Fibroblast of skin of left quadriceps (primary cell): ENCODE measurements at regions not wholly inside any gene's neighbourhood (a gene's known extent, or its start where the extent isn't known, plus 50 kb on each side); places are given as distances from the start of the nearest gene placed in this dataset.
"Not testable (repeated sequence)": the region's sequence is repeated elsewhere in the genome, so short reads cannot be mapped to it uniquely, and the experiment has no call there.

Experiments
- DNase-seq, 2 experiments: peaks; one replicate each; pipeline ENCODE4 v3.0.0-alpha.2; 2013; ENCODE audit warnings: low read depth in 2 of 2

DNA sequence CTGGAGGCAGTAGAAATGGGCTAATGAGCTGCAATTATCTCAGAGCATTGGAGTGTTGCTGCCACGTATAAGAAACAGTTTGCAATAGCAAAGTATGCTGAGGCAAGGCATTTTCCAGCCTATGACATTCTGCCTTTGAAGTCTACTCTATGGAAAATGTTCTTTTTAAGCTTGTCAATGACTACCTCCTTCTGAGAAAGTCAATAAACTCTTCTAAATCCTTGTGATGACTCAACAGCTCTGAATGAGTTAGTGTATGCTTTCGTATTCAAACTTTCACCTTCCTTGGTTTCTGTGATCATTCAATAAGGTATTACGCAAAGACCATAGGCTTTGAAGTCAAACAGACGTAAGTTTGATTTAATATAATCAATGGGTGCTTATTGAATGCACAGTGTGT, 111.2 kb downstream of the CAPZA3 start:
- DNase-seq = no peak

DNA sequence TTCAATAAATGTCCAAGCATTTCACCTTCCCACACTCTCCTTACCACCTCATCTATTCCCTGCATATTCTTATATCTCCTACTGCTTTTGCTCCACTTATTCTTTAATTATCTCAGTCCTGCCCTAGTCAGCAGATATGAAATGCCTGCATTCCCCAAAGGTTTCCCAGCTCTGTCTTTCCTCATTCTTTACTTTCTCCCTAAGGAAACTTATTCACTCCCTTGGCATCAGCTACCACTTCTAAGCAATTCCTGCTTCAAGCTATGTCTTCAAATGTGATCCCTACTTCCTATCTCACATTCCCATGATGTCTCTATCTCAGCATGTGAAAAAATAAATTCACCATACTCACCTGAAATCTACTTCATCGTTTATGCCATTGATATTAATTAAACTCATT, 111.8 kb downstream of the CAPZA3 start:
- no peak for DNase-seq

- no peak for DNase-seq
Measured at GRCh38 chr12:18850752-18851151, 112.8 kb downstream of the CAPZA3 start.

GRCh38 chr12:18851271-18851670, 113.4 kb downstream of the CAPZA3 start:
- DNase-seq = no peak

GRCh38 chr12:18853570-18854366, 115.8 kb downstream of the CAPZA3 start:
- DNase-seq = no peak

DNA sequence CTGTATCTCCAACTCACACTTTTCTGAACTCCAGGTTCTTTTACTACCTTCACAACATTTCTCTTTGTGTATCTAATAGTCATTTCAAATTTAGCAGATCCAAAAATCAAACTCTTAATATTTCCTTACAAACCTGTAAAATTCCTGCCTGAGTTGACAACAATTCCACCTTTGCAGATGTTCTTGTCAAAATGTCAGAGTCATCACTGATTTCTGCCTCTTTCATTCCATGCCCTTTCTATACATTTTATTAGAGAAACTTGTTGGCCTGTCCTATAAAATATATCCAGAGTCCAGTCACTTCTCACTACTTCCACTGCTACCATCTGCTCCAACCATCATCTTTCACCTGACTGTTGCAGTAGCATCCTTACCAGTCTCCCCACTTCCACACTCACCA, 119.7 kb downstream of the CAPZA3 start:
- DNase-seq = no peak

DNA sequence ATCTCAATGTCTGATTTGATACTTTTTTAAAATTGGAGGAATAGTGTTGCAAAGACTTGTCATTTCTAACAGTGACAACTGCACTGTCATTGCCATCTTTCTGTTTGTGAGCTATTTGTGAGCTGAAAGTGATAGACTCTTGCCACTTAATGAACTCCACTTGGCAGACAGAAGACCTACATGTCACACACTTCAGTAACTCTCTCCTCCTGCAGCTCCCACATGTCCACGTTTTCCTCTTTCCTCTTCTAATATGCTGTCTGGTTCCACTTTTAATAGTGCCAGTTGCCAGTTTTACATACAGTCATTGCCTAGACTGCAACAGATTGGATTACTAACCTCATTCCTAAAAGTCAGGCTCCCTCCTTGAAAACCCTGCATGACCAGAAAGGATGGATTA, 121.5 kb downstream of the CAPZA3 start:
- no peak for DNase-seq

- no peak for DNase-seq
Measured at GRCh38 chr12:18861287-18861858, 123.5 kb downstream of the CAPZA3 start.

GRCh38 chr12:18863769-18864500, 126.0 kb downstream of the CAPZA3 start:
- no peak for DNase-seq

DNA sequence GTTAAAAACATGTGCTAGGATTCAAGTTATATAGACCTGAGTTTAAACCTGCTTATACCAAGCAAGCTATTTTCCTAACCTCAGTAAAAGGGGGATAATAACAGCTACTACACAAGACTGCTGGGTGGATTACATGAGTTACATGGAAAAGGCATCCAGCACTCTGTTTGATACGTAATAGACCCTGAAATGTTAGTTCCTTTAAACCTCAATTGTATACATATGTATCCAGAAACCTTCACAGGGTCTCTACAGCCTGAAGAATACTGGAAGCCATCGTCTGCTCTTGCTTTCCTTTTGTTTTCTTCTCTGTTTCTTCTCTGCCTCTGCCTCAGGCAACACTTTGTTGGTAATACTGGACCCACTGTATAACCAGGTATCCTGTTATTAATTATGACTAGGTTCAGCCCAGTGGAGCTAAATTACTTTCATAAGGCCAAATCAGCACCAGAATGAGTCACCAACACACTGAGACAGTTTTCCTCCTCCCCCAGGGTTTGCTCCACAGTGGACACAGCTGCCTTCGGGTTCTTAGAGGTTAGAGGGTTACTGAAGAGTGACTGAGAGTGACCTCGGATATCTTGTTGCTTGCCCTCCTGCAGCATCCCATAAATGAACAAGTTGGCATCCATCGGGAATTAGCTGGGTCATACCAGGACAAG, 127.1 kb downstream of the CAPZA3 start:
- DNase-seq = peak; percentile 63 to 67

DNA sequence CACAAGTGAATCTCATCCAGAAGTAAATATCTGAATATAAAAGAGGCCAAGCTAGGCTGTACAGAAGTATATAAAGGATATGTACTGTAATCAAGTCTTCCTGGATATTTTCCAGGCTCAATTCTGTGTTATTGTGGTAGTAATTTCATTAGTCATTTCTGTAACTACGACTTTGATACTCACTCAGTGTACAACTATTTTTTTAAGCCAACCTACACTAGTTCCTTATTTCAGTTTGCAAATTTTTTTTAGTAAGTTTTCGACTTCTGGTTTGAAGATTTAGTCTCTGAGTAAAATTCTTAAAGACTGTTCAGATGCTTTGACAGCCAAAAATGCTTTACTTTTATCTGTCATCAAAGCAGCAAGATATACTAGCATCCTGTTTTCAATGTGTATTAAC, 130.8 kb downstream of the CAPZA3 start:
- DNase-seq = peak; percentile 47 to 50

- DNase-seq = no peak
Measured at GRCh38 chr12:18872770-18873169, 134.9 kb downstream of the CAPZA3 start.

DNA sequence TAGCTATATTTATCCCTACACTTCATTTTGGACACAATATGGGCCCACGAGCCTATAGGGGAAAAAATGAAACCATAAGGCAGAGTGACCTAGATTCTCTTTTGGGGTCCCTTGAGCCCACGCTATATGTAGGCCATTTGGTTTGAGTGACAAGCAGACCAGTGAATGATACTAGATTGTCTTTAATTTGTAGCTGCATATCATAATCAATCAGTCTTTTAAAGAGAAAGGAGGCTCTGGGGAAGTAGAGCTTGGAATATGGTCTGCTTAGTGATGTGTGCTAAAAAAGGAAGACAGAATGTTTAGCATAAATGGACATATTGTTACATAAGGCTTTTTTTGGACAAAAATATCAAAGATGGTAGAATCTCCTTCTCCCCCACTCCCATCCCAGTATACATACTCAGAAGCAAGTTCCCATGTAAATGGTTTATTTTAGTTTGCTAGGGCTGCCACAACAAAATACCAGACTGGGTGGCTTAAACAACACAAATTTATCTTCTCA, 140.8 kb downstream of the CAPZA3 start:
- no peak for DNase-seq

DNA sequence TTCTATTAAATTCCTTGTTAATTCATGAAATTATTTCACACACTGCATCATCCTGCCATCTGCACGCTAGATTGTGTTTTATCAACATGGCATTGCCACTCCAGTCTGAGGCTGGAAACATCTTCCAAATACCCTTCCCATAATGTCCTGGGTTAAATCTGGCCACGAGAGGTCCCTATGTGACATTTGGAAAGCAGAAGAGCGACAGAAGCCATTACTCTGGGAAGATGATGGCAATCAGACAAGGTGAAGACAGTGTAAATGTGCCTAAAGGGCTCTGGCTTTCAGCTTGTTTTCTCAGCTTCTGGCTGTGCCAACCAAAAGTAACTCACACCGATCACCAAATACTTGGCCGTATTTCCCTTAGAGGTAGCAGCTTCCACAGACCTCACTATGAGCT, 144.8 kb downstream of the CAPZA3 start:
- DNase-seq = no peak

DNA sequence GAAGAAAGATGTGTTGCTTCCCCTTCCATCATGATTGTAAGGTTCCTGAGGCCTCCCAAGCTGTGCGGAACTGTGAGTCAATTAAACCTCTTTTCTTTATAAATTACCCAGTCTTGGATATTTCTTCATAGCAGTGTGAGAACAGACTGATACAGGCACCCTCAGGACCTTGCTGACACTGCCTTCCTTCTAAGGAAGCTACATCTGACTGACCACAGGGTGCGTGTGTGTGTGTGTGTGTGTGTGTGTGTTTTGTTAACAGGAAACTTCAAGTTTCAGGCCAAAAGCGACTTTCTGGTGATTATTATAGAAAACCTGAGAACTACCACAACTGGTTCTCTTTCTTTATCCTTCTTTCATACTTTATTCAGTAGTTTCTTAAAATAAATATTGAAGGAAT, 149.0 kb downstream of the CAPZA3 start:
- no peak for DNase-seq

GRCh38 chr12:18887368-18887767, 149.4 kb downstream of the CAPZA3 start:
- no peak for DNase-seq

DNA sequence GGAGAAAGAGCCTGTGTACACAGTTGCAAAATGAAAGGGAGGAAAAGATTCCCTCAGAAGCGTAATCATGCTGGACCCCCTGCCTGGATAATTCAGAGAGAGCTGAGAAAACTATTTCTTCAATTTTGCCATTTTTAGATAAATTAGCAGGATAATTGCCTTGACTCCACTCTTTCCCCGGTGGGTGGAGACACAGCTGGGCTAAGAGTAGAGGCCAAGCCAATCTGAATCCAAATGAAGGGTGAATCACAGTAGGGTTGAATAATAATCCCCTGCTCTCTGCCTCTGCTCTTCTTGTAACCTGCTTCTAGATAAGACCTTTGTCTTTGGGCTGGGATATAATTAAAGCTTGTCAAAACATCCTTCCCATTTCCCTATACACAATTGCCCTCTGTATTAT, 150.1 kb downstream of the CAPZA3 start:
- no peak for DNase-seq

- not testable (repeated sequence) for DNase-seq
Measured at GRCh38 chr12:18890621-18891020, 152.7 kb downstream of the CAPZA3 start.

- no peak for DNase-seq
Measured at GRCh38 chr12:18895540-18895939, 157.6 kb downstream of the CAPZA3 start.

GRCh38 chr12:18895946-18896345, 158.0 kb downstream of the CAPZA3 start:
- DNase-seq = no peak

- DNase-seq = peak; percentile 7 to 13
Measured at GRCh38 chr12:18897823-18898222, 159.9 kb downstream of the CAPZA3 start.

DNA sequence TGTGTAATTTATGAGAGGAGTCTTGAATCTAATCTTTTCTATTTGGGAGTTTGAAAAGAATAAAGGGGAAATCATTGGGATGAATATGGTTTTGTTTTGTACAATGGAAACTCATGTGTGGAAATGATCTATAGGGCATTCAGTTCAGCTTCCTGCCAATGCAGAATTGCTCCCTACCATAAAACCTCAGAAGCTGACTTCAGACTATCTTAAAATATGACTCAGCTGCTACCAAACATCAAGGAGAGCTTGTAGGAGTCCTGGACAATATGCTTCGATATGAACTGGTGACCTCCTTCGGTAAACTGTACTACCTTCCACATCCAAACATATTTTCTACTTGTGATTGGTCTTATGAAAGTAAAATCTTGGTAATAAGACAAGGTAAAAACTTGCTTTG, 160.6 kb downstream of the CAPZA3 start:
- DNase-seq = peak; percentile 3 to 8
